HG03060 (cell line): ENCODE measurements at regions not wholly inside any gene's neighbourhood (a gene's known extent, or its start where the extent isn't known, plus 50 kb on each side); places are given as distances from the start of the nearest gene placed in this dataset.

ENCODE experiments used
- ATAC-seq: cut with Tn5 transposase; IDR thresholded peaks from one replicate; pipeline ENCODE4 v1.9.1; 2021; ENCODE audit warnings: low read depth, moderate number of reproducible peaks; ENCODE audit not compliant: unreplicated experiment

- ATAC-seq, result peak; percentile 85
Observed at GRCh38 chr21:16330082-16330907, 600.5 kb downstream of the USP25 start.

GRCh38 chr21:16330908-16331268, 601.1 kb downstream of the USP25 start:
- ATAC-seq, result no peak

- no peak for ATAC-seq
Observed at GRCh38 chr21:16337266-16337665, 607.5 kb downstream of the USP25 start.

GRCh38 chr21:16342932-16343331, 613.1 kb downstream of the USP25 start:
- ATAC-seq, result no peak

- ATAC-seq, result no peak
Observed at GRCh38 chr21:16343776-16344175, 614.0 kb downstream of the USP25 start.

GRCh38 chr21:16345757-16346156, 616.0 kb downstream of the USP25 start:
- no peak for ATAC-seq

GRCh38 chr21:16347223-16347622, 617.4 kb downstream of the USP25 start:
- ATAC-seq, result no peak

GRCh38 chr21:16353764-16354163, 624.0 kb downstream of the USP25 start:
- ATAC-seq, result no peak

- ATAC-seq, result no peak
Observed at GRCh38 chr21:16357994-16358393, 628.2 kb downstream of the USP25 start.

- no peak for ATAC-seq
Observed at GRCh38 chr21:16358784-16359183, 629.0 kb downstream of the USP25 start.

GRCh38 chr21:16363100-16363499, 633.3 kb downstream of the USP25 start:
- no peak for ATAC-seq

- no peak for ATAC-seq
Observed at GRCh38 chr21:16363518-16363917, 633.7 kb downstream of the USP25 start.

- no peak for ATAC-seq
Observed at GRCh38 chr21:16366207-16366606, 636.4 kb downstream of the USP25 start.

- no peak for ATAC-seq
Observed at GRCh38 chr21:16367079-16367478, 637.3 kb downstream of the USP25 start.

- no peak for ATAC-seq
Observed at GRCh38 chr21:16370186-16370585, 640.4 kb downstream of the USP25 start.

- no peak for ATAC-seq
Observed at GRCh38 chr21:16372586-16372985, 642.8 kb downstream of the USP25 start.

- no peak for ATAC-seq
Observed at GRCh38 chr21:16376673-16377072, 646.9 kb downstream of the USP25 start.

GRCh38 chr21:16377120-16377658, 647.4 kb downstream of the USP25 start:
- no peak for ATAC-seq

- no peak for ATAC-seq
Observed at GRCh38 chr21:16377857-16378256, 648.1 kb downstream of the USP25 start.

- no peak for ATAC-seq
Observed at GRCh38 chr21:16378525-16378924, 648.7 kb downstream of the USP25 start.

GRCh38 chr21:16388291-16388690, 658.5 kb downstream of the USP25 start:
- no peak for ATAC-seq

GRCh38 chr21:16388911-16389560, 659.3 kb downstream of the USP25 start:
- ATAC-seq, result no peak
